Tibial nerve (tissue), 3 donors: ENCODE measurements at regions not wholly inside any gene's neighbourhood (a gene's known extent, or its start where the extent isn't known, plus 50 kb on each side); places are given as distances from the start of the nearest gene placed in this dataset.

Source experiments
- POLR2A ChIP-seq, 2 donors: fragments of 450-650 bp; IDR thresholded peaks; one replicate each; pipeline ENCODE4 v1.6.1; 2017; ENCODE audit warnings: antibody characterized with exemption in 2 of 2, mild to moderate bottlenecking in 2 of 2, moderate library complexity in 2 of 2
- TF ChIP-seq, protein P1 (sequence below), 5 experiments: fragments of 200-600 bp in 3 of 5; fragments of 450-650 bp in 2 of 5; sonication (generic) in 3 of 5; IDR thresholded peaks; one replicate each; pipeline ENCODE4 v1.5.1; 2016 to 2019; ENCODE audit warnings: antibody characterized with exemption in 5 of 5, mild to moderate bottlenecking in 3 of 5, moderate library complexity in 2 of 5

DNA sequence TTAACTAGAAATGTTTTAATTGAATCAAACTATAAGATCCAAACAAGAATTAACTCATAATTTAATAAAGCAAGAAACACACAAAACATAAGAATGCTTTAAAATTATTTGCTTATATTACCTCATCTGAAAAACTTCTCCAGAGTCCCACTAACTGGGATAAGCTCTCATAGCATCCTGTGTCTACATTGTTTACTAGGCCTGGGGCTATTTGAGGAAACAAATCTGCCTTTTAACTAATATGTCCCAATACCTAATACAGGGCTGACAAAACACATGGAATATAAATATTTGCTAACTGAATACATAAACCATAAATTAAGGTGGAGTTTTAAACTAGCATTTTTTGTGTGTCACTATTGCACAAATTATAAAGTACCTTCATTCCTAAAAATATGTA, 1399.8 kb upstream of the SLC10A2 start:
- no peak for TF ChIP-seq POLR2A (IDR thresholded peaks at IDR 0.05)
- TF ChIP-seq, protein P1, sequence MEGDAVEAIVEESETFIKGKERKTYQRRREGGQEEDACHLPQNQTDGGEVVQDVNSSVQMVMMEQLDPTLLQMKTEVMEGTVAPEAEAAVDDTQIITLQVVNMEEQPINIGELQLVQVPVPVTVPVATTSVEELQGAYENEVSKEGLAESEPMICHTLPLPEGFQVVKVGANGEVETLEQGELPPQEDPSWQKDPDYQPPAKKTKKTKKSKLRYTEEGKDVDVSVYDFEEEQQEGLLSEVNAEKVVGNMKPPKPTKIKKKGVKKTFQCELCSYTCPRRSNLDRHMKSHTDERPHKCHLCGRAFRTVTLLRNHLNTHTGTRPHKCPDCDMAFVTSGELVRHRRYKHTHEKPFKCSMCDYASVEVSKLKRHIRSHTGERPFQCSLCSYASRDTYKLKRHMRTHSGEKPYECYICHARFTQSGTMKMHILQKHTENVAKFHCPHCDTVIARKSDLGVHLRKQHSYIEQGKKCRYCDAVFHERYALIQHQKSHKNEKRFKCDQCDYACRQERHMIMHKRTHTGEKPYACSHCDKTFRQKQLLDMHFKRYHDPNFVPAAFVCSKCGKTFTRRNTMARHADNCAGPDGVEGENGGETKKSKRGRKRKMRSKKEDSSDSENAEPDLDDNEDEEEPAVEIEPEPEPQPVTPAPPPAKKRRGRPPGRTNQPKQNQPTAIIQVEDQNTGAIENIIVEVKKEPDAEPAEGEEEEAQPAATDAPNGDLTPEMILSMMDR (IDR thresholded peaks at IDR 0.05) = no peak
